Nephron progenitor cell (in vitro differentiated cells): ENCODE measurements at regions not wholly inside any gene's neighbourhood (a gene's known extent, or its start where the extent isn't known, plus 50 kb on each side); places are given as distances from the start of the nearest gene placed in this dataset.
"Not testable (repeated sequence)": the region's sequence is repeated elsewhere in the genome, so short reads cannot be mapped to it uniquely, and the experiment has no call there.

Experiments
- DNase-seq: peaks from one replicate; pipeline ENCODE4 v3.0.0; 2021
- H3K27ac Mint-ChIP-seq: 2 replicates; pipeline ENCODE4 v1.8.0; 2021; ENCODE audit warnings: mild to moderate bottlenecking, moderate library complexity, mixed read lengths
- H3K27me3 Mint-ChIP-seq: 2 replicates; pipeline ENCODE4 v1.8.0; 2021; ENCODE audit warnings: mild to moderate bottlenecking, low read depth, mixed read lengths; ENCODE audit not compliant: poor library complexity
- H3K36me3 Mint-ChIP-seq: 2 replicates; pipeline ENCODE4 v1.8.0; 2021; ENCODE audit warnings: low read depth, mixed read lengths
- H3K4me1 Mint-ChIP-seq: 2 replicates; pipeline ENCODE4 v1.8.0; 2021; ENCODE audit warnings: mixed read lengths
- H3K4me3 Mint-ChIP-seq: 2 replicates; pipeline ENCODE4 v1.8.0; 2021; ENCODE audit warnings: mild to moderate bottlenecking, moderate library complexity, mixed read lengths
- H3K9me3 Mint-ChIP-seq: 2 replicates; pipeline ENCODE4 v1.8.0; 2021; ENCODE audit warnings: mild to moderate bottlenecking, moderate library complexity, mixed read lengths
- TF ChIP-seq, protein P1 (sequence below): fragments of 200-600 bp; sonication (generic); IDR thresholded peaks from 2 replicates; pipeline ENCODE4 v1.5.0; 2021; ENCODE audit warnings: antibody characterized with exemption

- no peak for DNase-seq
- TF ChIP-seq, protein P1, sequence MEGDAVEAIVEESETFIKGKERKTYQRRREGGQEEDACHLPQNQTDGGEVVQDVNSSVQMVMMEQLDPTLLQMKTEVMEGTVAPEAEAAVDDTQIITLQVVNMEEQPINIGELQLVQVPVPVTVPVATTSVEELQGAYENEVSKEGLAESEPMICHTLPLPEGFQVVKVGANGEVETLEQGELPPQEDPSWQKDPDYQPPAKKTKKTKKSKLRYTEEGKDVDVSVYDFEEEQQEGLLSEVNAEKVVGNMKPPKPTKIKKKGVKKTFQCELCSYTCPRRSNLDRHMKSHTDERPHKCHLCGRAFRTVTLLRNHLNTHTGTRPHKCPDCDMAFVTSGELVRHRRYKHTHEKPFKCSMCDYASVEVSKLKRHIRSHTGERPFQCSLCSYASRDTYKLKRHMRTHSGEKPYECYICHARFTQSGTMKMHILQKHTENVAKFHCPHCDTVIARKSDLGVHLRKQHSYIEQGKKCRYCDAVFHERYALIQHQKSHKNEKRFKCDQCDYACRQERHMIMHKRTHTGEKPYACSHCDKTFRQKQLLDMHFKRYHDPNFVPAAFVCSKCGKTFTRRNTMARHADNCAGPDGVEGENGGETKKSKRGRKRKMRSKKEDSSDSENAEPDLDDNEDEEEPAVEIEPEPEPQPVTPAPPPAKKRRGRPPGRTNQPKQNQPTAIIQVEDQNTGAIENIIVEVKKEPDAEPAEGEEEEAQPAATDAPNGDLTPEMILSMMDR, result no peak
- Mint-ChIP-seq H3K27me3 (peaks cover 16% of the 10 kb centered on the region), H3K9me3 (peaks cover 14% of the 10 kb centered on the region), H3K4me1 (peaks cover 63% of the 10 kb centered on the region), H3K36me3 (no peaks in the 10 kb centered on the region), H3K27ac (peak overlapping the region; percentile 36), H3K4me3 (peak overlapping the region; percentile 72)
Observed at GRCh38 chr15:70376031-70376928, 278.6 kb upstream of the TLE3 start.

GRCh38 chr15:70375586-70375985, 277.9 kb upstream of the TLE3 start:
- H3K36me3 Mint-ChIP-seq, result no peaks in the 10 kb centered on the region
- DNase-seq, result no peak
- peaks cover 63% of the 10 kb centered on the region for H3K4me1 Mint-ChIP-seq
- H3K9me3 Mint-ChIP-seq, result peaks cover 13% of the 10 kb centered on the region
- peak overlapping the region; percentile 54 for H3K4me3 Mint-ChIP-seq
- H3K27me3 Mint-ChIP-seq, result peaks cover 17% of the 10 kb centered on the region
- TF ChIP-seq, protein P1, result no peak
- H3K27ac Mint-ChIP-seq, result no peak overlapping the region

- Mint-ChIP-seq H3K4me1 (peaks cover 57% of the 10 kb centered on the region), H3K27ac (no peak overlapping the region)
- DNase-seq, result no peak
Observed at GRCh38 chr15:70375006-70375431, 277.3 kb upstream of the TLE3 start.

DNA sequence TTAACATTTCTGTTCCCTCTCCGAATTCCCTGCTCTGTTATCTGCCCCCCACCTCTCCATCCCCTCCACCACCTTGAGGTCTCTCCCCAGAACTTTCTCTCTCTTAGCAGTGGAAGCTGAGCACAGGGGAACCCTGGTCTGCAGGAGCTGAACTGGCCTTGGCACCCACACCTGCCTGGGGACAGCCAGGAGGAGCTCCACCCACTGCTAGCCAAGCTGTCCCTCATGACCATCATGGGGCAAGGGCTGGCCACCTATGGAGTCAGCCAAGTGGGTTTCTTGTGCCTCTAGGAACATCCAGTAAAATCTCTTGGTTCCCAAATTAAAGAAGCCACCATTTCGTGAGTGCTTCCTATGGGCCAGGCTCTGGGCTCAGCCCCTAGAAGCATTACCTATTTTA, 276.4 kb upstream of the TLE3 start:
- peaks cover 13% of the 10 kb centered on the region for H3K9me3 Mint-ChIP-seq
- no peak overlapping the region for H3K4me3 Mint-ChIP-seq
- TF ChIP-seq, protein P1, result no peak
- H3K27ac Mint-ChIP-seq, result no peak overlapping the region
- no peak for DNase-seq
- H3K27me3 Mint-ChIP-seq, result peaks cover 23% of the 10 kb centered on the region
- H3K36me3 Mint-ChIP-seq, result no peaks in the 10 kb centered on the region
- peaks cover 48% of the 10 kb centered on the region for H3K4me1 Mint-ChIP-seq

More at GRCh38 chr15:70375006-70375431, 277.3 kb upstream of the TLE3 start:
- H3K27me3 Mint-ChIP-seq, result peaks cover 22% of the 10 kb centered on the region
- TF ChIP-seq, protein P1, result no peak
- H3K9me3 Mint-ChIP-seq, result peaks cover 13% of the 10 kb centered on the region
- no peaks in the 10 kb centered on the region for H3K36me3 Mint-ChIP-seq
- no peak overlapping the region for H3K4me3 Mint-ChIP-seq

GRCh38 chr15:70373439-70373838, 275.7 kb upstream of the TLE3 start:
- not testable (repeated sequence) for DNase-seq
- Mint-ChIP-seq H3K27me3 (peaks cover 26% of the 10 kb centered on the region), H3K4me1 (peaks cover 41% of the 10 kb centered on the region)

DNA sequence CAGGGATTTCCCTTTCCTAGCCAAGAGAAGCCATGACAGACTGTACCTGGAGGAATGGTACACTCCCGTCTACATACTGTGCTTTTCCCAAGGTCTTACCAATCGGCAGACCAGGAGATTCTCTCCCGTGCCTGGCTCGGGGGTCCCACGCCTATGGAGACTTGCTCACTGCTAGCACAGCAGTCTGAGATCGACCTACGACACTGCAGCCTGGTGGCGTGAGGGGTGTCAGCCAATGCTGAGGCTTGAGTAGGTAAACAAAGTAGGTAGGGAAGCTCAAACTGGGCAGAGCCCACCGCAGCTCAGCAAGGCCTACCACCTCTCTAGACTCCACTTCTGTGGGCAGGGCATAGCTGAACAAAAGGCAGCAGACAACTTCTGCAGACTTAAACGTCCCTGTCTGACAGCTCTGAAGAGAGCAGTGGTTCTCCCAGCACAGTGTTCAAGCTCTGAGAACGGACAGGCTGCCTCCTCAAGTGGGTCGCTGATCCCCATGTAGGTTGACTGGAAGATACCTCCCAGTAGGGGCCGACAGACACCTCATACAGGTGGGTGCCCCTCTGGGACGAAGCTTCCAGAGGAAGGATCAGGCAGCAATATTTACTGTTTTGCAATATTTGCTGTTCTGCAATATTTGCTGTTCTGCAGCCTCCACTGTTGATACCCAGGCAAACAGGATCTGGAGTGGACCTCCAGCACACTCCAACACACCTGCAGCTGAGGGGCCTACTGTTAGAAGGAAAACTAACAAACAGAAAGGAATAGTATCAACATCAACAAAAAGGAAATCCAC, 270.4 kb upstream of the TLE3 start:
- DNase-seq, H3K27ac Mint-ChIP-seq, H3K4me3 Mint-ChIP-seq, H3K36me3 Mint-ChIP-seq, H3K4me1 Mint-ChIP-seq: not testable (repeated sequence)
- Mint-ChIP-seq H3K9me3 (peaks cover 43% of the 10 kb centered on the region), H3K27me3 (peaks cover 18% of the 10 kb centered on the region)

More at GRCh38 chr15:70373439-70373838, 275.7 kb upstream of the TLE3 start:
- H3K4me3 Mint-ChIP-seq, H3K27ac Mint-ChIP-seq, H3K36me3 Mint-ChIP-seq: not testable (repeated sequence)
- peaks cover 13% of the 10 kb centered on the region for H3K9me3 Mint-ChIP-seq

- not testable (repeated sequence) for H3K36me3 Mint-ChIP-seq, H3K4me3 Mint-ChIP-seq, H3K27ac Mint-ChIP-seq, DNase-seq
- Mint-ChIP-seq H3K9me3 (peaks cover 30% of the 10 kb centered on the region), H3K27me3 (peaks cover 12% of the 10 kb centered on the region), H3K4me1 (peaks cover 33% of the 10 kb centered on the region)
Observed at GRCh38 chr15:70364023-70364422, 266.3 kb upstream of the TLE3 start.
